ENCODE measurements at regions not wholly inside any gene's neighbourhood (a gene's known extent, or its start where the extent isn't known, plus 50 kb on each side); places are given as distances from the start of the nearest gene placed in this dataset.

- DNase-seq (ENCODE audit: low spot score): no peak
- H3K9me3 ChIP-seq (ENCODE audit: low read depth, low read length, poor library complexity, severe bottlenecking): no peaks in the 10 kb centered on the region
- intact Hi-C loops (cut with micrococcal nuclease; ENCODE audit: unreplicated experiment): no loop called here
- H3K4me1 ChIP-seq (ENCODE audit: insufficient read depth, low read length, poor library complexity, severe bottlenecking): no peaks in the 10 kb centered on the region
- no TSS peak for BruUV-seq (replicated peaks)
- no peaks in the 10 kb centered on the region for H3K36me3 ChIP-seq (ENCODE audit: insufficient read depth, low read length, poor library complexity, severe bottlenecking)
- CTCF ChIA-PET: no interaction called here
- TF ChIP-seq CTCF (conservative IDR thresholded peaks at IDR 0.05; ENCODE audit: low read depth, low read length) (no peak), EZH2 (IDR thresholded peaks at IDR 0.05; ENCODE audit: borderline replicate concordance, low read depth, low read length, poor library complexity, severe bottlenecking) (no peak)
- no peak overlapping the region for H3K4me3 ChIP-seq (ENCODE audit: low read depth, low read length, poor library complexity, severe bottlenecking)
- no peak overlapping the region for H3K27ac ChIP-seq (ENCODE audit: low read depth, low read length, poor library complexity, severe bottlenecking)
- H3K27me3 ChIP-seq (replicated peaks; ENCODE audit: insufficient read depth, low read depth, low read length, poor library complexity): no peaks in the 10 kb centered on the region
- POLR2A ChIA-PET (ENCODE audit: low non-redundant PET): no interaction called here
Observed at GRCh38 chr6:120282005-120282404, 932.4 kb upstream of the MAN1A1 start.

GRCh38 chr6:120279466-120280167 lies 930.1 kb upstream of the MAN1A1 start:
- Histone ChIP-seq H3K27ac (ENCODE audit: low read depth, low read length, poor library complexity, severe bottlenecking) (no peak overlapping the region), H3K4me1 (ENCODE audit: insufficient read depth, low read length, poor library complexity, severe bottlenecking) (no peaks in the 10 kb centered on the region), H3K4me3 (ENCODE audit: low read depth, low read length, poor library complexity, severe bottlenecking) (no peak overlapping the region), H3K27me3 (replicated peaks; ENCODE audit: insufficient read depth, low read depth, low read length, poor library complexity) (no peaks in the 10 kb centered on the region), H3K36me3 (ENCODE audit: insufficient read depth, low read length, poor library complexity, severe bottlenecking) (no peaks in the 10 kb centered on the region), H3K9me3 (ENCODE audit: low read depth, low read length, poor library complexity, severe bottlenecking) (no peaks in the 10 kb centered on the region)
- POLR2A ChIA-PET (ENCODE audit: low non-redundant PET): no interaction called here
- DNase-seq (ENCODE audit: low spot score): no peak
- CTCF ChIA-PET: no interaction called here
- no TSS peak for BruUV-seq (replicated peaks)
- intact Hi-C loops (cut with micrococcal nuclease; ENCODE audit: unreplicated experiment): no loop called here
- TF ChIP-seq CTCF (conservative IDR thresholded peaks at IDR 0.05; ENCODE audit: low read depth, low read length): no peak
- no peak for TF ChIP-seq EZH2 (IDR thresholded peaks at IDR 0.05; ENCODE audit: borderline replicate concordance, low read depth, low read length, poor library complexity, severe bottlenecking)

- ChIA-PET POLR2A (ENCODE audit: low non-redundant PET) (no interaction called here), CTCF (no interaction called here)
- TF ChIP-seq EZH2 (IDR thresholded peaks at IDR 0.05; ENCODE audit: borderline replicate concordance, low read depth, low read length, poor library complexity, severe bottlenecking): no peak
- TF ChIP-seq CTCF (conservative IDR thresholded peaks at IDR 0.05; ENCODE audit: low read depth, low read length): no peak
- Histone ChIP-seq H3K9me3 (ENCODE audit: low read depth, low read length, poor library complexity, severe bottlenecking) (no peaks in the 10 kb centered on the region), H3K27me3 (replicated peaks; ENCODE audit: insufficient read depth, low read depth, low read length, poor library complexity) (no peaks in the 10 kb centered on the region), H3K36me3 (ENCODE audit: insufficient read depth, low read length, poor library complexity, severe bottlenecking) (no peaks in the 10 kb centered on the region), H3K27ac (ENCODE audit: low read depth, low read length, poor library complexity, severe bottlenecking) (no peak overlapping the region), H3K4me1 (ENCODE audit: insufficient read depth, low read length, poor library complexity, severe bottlenecking) (no peaks in the 10 kb centered on the region), H3K4me3 (ENCODE audit: low read depth, low read length, poor library complexity, severe bottlenecking) (no peak overlapping the region)
- intact Hi-C loops (cut with micrococcal nuclease; ENCODE audit: unreplicated experiment): no loop called here
- BruUV-seq (replicated peaks): no TSS peak
- DNase-seq (ENCODE audit: low spot score): no peak
Observed at GRCh38 chr6:120278689-120279396, 929.3 kb upstream of the MAN1A1 start.
